Epithelial cell of proximal tubule (primary cell): ENCODE measurements at regions not wholly inside any gene's neighbourhood (a gene's known extent, or its start where the extent isn't known, plus 50 kb on each side); places are given as distances from the start of the nearest gene placed in this dataset.

Experiments
- DNase-seq: peaks from one replicate; pipeline ENCODE4 v3.0.0-alpha.2; 2011; ENCODE audit warnings: low read depth
- H3K4me3 ChIP-seq: 2 replicates; pipeline ENCODE4 v1.5.1; 2011; ENCODE audit warnings: low read depth, mild to moderate bottlenecking, low read length
- TF ChIP-seq, protein P1 (sequence below): conservative IDR thresholded peaks from 2 replicates; pipeline ENCODE4 v1.5.1; 2012; ENCODE audit warnings: low read depth, mild to moderate bottlenecking, low read length

DNA sequence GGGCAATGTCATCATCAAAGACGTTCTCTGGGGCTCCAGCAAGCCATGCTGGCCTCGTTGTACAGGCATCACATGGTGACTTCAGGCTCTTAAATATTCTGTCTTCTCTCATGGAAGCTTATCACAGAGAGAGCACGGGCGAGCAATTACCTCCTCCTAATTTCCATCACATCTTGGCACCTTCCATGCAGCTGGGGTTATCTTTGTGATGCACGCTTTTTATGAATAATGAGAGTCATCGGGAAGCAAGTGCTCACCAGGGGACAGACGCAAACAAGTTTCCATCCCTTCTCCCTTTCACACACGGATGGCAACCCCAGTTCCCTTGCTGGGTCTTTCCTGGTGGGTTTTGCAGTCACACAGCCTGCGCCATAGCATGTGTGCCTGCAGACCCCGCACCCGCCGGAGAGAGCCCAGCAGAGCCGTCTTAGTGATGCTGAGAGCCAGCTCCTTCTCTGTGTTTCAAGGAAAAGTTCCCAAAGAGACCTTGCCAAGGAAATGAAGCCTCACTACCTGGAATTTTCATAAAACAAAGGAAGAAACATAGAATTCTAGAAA lies 116.3 kb upstream of the AFDN start:
- DNase-seq, result no peak
- TF ChIP-seq, protein P1, sequence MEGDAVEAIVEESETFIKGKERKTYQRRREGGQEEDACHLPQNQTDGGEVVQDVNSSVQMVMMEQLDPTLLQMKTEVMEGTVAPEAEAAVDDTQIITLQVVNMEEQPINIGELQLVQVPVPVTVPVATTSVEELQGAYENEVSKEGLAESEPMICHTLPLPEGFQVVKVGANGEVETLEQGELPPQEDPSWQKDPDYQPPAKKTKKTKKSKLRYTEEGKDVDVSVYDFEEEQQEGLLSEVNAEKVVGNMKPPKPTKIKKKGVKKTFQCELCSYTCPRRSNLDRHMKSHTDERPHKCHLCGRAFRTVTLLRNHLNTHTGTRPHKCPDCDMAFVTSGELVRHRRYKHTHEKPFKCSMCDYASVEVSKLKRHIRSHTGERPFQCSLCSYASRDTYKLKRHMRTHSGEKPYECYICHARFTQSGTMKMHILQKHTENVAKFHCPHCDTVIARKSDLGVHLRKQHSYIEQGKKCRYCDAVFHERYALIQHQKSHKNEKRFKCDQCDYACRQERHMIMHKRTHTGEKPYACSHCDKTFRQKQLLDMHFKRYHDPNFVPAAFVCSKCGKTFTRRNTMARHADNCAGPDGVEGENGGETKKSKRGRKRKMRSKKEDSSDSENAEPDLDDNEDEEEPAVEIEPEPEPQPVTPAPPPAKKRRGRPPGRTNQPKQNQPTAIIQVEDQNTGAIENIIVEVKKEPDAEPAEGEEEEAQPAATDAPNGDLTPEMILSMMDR, result no peak
- H3K4me3 ChIP-seq, result no peak overlapping the region

DNA sequence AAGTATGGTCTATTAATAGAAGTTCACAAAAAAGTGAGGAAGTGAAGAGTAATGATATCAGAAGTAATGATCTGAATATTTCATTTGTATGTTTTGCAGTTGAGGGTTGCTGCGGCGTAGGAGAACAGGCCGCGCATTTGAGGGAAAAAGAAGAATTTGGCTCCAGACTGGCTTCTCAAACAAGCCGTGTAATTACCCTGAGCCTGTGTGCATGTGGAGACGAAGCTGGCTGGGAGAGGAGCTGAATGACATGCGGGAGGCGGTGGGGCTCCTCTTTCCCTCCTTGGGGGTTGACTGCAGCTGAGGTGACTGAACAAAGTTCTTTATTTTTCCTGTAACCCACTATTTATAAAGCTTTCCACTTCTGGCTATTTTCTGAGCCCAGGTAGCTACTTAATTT lies 115.5 kb upstream of the AFDN start:
- TF ChIP-seq, protein P1, result no peak
- H3K4me3 ChIP-seq, result no peak overlapping the region
- DNase-seq, result no peak

DNA sequence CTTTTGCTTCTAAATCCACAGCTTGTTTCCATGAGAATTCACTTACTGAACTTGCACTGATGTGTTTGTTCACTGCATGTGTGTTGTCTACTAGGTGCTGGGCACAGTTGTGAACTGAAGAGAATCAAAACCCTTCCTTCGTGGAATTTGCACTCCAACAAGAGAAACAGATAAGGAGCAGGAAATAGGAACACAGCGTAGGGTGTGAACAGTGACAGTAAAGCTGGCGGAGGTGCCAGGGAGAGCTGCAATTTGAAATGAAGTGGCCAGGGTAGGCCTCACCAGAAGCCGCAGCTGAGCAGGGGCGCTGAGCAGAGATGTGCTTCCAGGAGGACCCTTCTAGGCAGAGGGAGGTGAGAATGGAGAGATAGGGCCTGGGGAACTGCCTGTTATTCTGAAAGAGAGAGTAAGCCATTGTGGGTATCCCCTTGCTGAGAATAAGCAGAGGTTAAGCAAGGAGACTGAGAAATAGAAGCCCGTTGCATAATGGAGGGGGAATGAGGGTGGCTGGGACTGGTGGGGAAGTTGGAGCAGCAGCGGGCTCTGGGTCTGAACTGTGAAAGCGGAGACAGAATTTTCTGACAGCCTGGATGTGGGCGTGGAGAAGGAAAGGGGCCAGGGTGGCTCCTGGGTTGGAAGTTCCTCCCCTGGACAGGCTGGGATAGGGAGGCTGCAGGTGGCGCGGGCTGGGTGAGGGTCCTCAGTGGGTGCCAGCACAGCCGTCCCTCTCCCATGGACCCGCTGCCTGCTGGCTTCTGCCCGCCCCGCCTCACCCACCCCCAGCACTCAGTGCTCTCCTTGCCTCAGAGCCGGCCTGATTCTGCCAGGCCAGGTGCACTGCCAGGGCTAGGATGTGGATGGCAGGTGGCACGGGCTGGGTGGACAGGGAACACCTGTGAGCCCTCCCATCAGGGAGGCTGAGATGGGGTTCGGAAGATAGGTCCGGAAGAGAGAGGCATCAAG lies 114.7 kb upstream of the AFDN start:
- DNase-seq, result no peak
- no peak overlapping the region for H3K4me3 ChIP-seq
- TF ChIP-seq, protein P1, result no peak

DNA sequence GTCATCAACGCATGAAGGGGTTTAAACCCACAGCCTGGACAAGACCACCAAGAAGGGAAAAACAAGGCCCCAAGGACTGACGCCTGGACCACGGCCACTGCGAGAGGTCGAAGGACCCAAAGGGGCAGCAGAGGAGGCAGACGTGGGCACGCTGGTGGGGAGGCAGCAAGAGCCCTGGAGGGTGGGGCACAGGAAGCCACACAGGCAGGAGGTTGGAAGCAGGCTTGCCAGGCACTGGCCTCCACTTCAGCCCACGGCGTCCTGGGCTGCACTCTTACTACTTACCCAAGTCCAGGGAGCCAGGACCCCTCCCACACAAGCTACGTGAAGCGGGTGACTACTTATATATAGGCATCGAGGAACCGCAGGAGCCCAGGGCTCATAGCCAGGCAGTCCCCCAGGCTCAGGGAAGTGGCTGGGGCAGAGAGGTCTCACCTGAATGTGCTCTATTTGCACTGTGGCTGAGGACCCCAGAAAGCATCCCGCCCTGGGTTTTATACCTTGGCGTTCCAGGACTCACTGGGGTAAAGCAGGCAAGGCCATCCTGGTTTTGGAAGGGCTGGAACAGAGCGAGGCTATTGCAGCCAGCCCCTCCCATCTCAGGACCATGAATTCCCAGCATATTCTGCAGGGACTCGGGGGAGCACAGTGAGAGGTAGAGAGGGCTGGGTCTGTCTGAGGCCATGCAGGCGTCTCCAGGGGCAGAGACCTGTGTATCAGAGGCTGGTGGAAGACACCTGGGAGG lies 113.8 kb upstream of the AFDN start:
- H3K4me3 ChIP-seq, result no peak overlapping the region
- TF ChIP-seq, protein P1, result no peak
- DNase-seq, result no peak

DNA sequence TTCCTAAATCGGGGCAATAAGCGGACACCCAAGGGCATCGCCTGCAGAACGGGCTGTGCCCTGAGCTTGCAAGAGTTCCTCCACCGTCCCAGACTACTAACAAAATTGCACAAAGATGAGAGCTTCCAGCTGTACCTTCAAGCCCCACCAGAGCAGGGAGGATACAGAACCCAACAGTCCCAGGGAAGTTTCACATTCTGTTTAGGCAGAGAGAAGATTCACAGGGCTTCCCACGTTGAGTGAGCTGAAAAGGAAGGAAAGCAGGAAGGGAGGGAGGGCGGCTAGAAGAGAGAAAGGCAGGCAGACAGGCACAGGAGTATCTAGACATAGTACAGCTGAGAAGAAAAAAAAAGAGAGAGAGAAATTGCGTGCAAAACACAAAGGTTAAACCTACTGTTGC lies 112.6 kb upstream of the AFDN start:
- H3K4me3 ChIP-seq, result no peak overlapping the region
- no peak for DNase-seq
- TF ChIP-seq, protein P1, result no peak

DNA sequence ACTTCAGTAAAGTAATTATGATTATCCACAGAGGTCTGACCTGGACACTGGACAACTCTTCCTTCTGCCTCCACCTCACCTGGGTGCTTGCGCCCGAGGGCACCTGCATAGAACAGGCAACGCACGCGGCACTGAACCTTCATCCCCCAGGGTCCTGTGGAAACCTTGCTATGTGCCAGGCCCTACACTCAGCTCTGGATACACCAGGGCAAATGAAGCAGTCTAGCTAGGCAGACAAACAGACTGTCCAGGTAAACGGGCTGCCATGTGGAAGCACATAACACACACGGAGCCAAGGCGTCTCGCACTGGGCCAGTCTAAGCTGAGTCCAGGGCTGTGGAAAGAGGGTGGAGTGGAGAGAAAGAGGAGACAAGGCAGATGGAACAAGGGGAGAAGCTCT lies 109.3 kb upstream of the AFDN start:
- TF ChIP-seq, protein P1, result no peak
- H3K4me3 ChIP-seq, result no peak overlapping the region
- no peak for DNase-seq
